ENCODE measurements at regions not wholly inside any gene's neighbourhood (a gene's known extent, or its start where the extent isn't known, plus 50 kb on each side); places are given as distances from the start of the nearest gene placed in this dataset.

GRCh38 chr1:115492880-115493279 lies 148.9 kb upstream of the VANGL1 start:
- TF ChIP-seq CTCF (IDR thresholded peaks at IDR 0.05; ENCODE audit: low read depth, low read length) (no peak), EZH2phosphoT487 (IDR thresholded peaks at IDR 0.05; ENCODE audit: low read depth) (no peak)
